Transverse colon (tissue), 4 donors: ENCODE measurements at regions not wholly inside any gene's neighbourhood (a gene's known extent, or its start where the extent isn't known, plus 50 kb on each side); places are given as distances from the start of the nearest gene placed in this dataset.

Experiments
- EP300 ChIP-seq: sonication (generic); formaldehyde crosslinking; IDR thresholded peaks from one replicate; pipeline ENCODE4 v1.6.1; 2017; ENCODE audit warnings: antibody characterized with exemption, low read depth
- POLR2A ChIP-seq: fragments of 450-650 bp; IDR thresholded peaks from one replicate; pipeline ENCODE4 v1.6.1; 2016; ENCODE audit warnings: antibody characterized with exemption, mild to moderate bottlenecking, moderate library complexity
- POLR2AphosphoS5 ChIP-seq, 3 donors: sonication (generic); formaldehyde crosslinking; IDR thresholded peaks; one replicate each; pipeline ENCODE4 v1.6.1; 2016; ENCODE audit warnings: antibody characterized with exemption in 3 of 3
- TF ChIP-seq, protein P1 (sequence below), 5 experiments: fragments of 200-600 bp in 3 of 5; fragments of 450-650 bp in 2 of 5; sonication (generic) in 3 of 5; IDR thresholded peaks; 1 replicate in 2 of 5; 2 replicates in 3 of 5; pipeline ENCODE4 v1.5.1; 2016 to 2017; ENCODE audit warnings: antibody characterized with exemption in 5 of 5, inconsistent platforms in 3 of 5, mild to moderate bottlenecking in 2 of 5, moderate library complexity in 1 of 5

DNA sequence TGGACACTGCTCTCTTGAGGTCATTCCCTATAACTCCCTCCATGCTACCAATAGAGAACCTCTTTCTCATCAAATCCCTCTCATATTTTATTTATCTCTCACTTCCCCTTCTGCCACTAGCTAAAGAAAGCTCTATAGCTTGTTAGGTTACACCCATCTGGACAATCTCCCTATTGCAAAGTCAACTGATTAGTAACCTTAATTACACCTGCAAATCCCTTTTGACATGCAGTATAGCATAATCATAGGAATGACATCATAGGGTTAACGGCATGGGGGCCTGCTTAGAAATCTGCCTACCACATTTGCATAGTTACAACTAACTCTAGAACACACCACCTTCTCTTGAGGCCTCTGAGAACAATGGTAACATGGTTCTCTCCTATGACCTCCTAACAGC, 181.2 kb downstream of the EMP1 start:
- TF ChIP-seq, protein P1, sequence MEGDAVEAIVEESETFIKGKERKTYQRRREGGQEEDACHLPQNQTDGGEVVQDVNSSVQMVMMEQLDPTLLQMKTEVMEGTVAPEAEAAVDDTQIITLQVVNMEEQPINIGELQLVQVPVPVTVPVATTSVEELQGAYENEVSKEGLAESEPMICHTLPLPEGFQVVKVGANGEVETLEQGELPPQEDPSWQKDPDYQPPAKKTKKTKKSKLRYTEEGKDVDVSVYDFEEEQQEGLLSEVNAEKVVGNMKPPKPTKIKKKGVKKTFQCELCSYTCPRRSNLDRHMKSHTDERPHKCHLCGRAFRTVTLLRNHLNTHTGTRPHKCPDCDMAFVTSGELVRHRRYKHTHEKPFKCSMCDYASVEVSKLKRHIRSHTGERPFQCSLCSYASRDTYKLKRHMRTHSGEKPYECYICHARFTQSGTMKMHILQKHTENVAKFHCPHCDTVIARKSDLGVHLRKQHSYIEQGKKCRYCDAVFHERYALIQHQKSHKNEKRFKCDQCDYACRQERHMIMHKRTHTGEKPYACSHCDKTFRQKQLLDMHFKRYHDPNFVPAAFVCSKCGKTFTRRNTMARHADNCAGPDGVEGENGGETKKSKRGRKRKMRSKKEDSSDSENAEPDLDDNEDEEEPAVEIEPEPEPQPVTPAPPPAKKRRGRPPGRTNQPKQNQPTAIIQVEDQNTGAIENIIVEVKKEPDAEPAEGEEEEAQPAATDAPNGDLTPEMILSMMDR (IDR thresholded peaks at IDR 0.05): no peak
- TF ChIP-seq POLR2AphosphoS5 (IDR thresholded peaks at IDR 0.05): peak in 1 of 3 donors; percentile 35
- TF ChIP-seq POLR2A: no peak
- no peak for TF ChIP-seq EP300
